Transverse colon (tissue), 4 donors: ENCODE measurements at regions not wholly inside any gene's neighbourhood (a gene's known extent, or its start where the extent isn't known, plus 50 kb on each side); places are given as distances from the start of the nearest gene placed in this dataset.

Experiments
- POLR2A ChIP-seq: fragments of 450-650 bp; IDR thresholded peaks from one replicate; pipeline ENCODE4 v1.6.1; 2016; ENCODE audit warnings: antibody characterized with exemption, mild to moderate bottlenecking, moderate library complexity
- POLR2AphosphoS5 ChIP-seq, 3 donors: sonication (generic); formaldehyde crosslinking; IDR thresholded peaks; one replicate each; pipeline ENCODE4 v1.6.1; 2016; ENCODE audit warnings: antibody characterized with exemption in 3 of 3
- TF ChIP-seq, protein P1 (sequence below), 5 experiments: fragments of 200-600 bp in 3 of 5; fragments of 450-650 bp in 2 of 5; sonication (generic) in 3 of 5; IDR thresholded peaks; 1 replicate in 2 of 5; 2 replicates in 3 of 5; pipeline ENCODE4 v1.5.1; 2016 to 2017; ENCODE audit warnings: antibody characterized with exemption in 5 of 5, inconsistent platforms in 3 of 5, mild to moderate bottlenecking in 2 of 5, moderate library complexity in 1 of 5

DNA sequence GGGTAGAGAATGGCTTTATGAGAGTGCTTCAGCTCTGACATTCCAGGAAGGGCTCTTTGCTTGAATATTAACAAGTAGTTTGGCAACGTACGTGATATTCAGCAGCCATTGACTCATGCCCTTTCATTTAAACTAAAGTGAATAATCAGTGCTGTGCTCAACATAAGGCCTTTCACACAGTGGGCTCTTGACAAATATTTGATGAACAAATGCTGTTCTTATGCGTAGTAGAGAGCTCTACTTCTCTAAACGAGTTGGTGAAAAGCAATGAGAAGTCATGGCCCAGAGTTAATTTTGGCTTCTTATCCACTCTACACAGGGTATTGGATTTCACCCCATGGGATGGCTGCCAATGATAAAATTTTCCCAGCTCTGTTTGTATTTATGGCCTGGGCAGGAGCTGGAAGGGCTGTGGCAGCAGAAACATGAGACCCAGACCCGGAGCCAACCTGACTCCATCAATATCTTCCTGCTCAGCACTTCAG, 338.9 kb downstream of the CCDC85A start:
- TF ChIP-seq POLR2AphosphoS5 (IDR thresholded peaks at IDR 0.05) (no peak), POLR2A (no peak)
- TF ChIP-seq, protein P1, sequence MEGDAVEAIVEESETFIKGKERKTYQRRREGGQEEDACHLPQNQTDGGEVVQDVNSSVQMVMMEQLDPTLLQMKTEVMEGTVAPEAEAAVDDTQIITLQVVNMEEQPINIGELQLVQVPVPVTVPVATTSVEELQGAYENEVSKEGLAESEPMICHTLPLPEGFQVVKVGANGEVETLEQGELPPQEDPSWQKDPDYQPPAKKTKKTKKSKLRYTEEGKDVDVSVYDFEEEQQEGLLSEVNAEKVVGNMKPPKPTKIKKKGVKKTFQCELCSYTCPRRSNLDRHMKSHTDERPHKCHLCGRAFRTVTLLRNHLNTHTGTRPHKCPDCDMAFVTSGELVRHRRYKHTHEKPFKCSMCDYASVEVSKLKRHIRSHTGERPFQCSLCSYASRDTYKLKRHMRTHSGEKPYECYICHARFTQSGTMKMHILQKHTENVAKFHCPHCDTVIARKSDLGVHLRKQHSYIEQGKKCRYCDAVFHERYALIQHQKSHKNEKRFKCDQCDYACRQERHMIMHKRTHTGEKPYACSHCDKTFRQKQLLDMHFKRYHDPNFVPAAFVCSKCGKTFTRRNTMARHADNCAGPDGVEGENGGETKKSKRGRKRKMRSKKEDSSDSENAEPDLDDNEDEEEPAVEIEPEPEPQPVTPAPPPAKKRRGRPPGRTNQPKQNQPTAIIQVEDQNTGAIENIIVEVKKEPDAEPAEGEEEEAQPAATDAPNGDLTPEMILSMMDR (IDR thresholded peaks at IDR 0.05) = no peak
